ENCODE measurements at regions not wholly inside any gene's neighbourhood (a gene's known extent, or its start where the extent isn't known, plus 50 kb on each side); places are given as distances from the start of the nearest gene placed in this dataset.

DNA sequence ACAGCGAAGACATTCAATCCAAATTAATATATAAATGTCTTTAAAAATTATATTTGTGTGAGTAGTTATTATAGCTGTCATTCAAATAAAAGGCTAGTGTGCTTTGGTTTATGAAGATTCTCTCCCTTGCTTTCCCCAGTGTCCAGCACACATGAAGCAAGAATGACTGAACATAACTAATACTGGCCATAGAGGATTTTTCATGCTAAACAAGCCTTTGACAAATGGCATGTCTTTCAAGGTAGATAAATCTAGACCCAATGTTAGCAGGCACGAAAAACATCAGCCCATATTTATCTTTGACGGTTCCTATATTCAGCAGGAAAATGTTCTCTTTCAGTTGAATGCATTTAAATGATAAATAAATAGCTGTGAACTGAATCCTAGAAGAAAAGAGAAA is 1234.4 kb downstream of the EPHA7 start:
- no peak for TF ChIP-seq EP300 (IDR thresholded peaks at IDR 0.05)
- TF ChIP-seq, protein P1, sequence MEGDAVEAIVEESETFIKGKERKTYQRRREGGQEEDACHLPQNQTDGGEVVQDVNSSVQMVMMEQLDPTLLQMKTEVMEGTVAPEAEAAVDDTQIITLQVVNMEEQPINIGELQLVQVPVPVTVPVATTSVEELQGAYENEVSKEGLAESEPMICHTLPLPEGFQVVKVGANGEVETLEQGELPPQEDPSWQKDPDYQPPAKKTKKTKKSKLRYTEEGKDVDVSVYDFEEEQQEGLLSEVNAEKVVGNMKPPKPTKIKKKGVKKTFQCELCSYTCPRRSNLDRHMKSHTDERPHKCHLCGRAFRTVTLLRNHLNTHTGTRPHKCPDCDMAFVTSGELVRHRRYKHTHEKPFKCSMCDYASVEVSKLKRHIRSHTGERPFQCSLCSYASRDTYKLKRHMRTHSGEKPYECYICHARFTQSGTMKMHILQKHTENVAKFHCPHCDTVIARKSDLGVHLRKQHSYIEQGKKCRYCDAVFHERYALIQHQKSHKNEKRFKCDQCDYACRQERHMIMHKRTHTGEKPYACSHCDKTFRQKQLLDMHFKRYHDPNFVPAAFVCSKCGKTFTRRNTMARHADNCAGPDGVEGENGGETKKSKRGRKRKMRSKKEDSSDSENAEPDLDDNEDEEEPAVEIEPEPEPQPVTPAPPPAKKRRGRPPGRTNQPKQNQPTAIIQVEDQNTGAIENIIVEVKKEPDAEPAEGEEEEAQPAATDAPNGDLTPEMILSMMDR (IDR thresholded peaks at IDR 0.05), result no peak
- TF ChIP-seq POLR2A (IDR thresholded peaks at IDR 0.05), result no peak
- Histone ChIP-seq H3K4me3 (no peak overlapping the region), H3K27me3 (no peaks in the 10 kb centered on the region), H3K27ac (no peak overlapping the region), H3K36me3 (no peaks in the 10 kb centered on the region), H3K4me1 (no peaks in the 10 kb centered on the region), H3K9me3 (no peaks in the 10 kb centered on the region)
- DNase-seq (no peak), ATAC-seq (ENCODE audit: low FRiP score in 2 of 2) (no peak)
- 55 to 62% methylated on average over 3 of the region's 3 CpGs for WGBS, 2 donors

- DNase-seq (no peak), ATAC-seq (ENCODE audit: low FRiP score in 2 of 2) (no peak)
- no peak overlapping the region for H3K4me3 ChIP-seq
- H3K27ac ChIP-seq, result no peak overlapping the region
- H3K9me3 ChIP-seq, result no peaks in the 10 kb centered on the region
- TF ChIP-seq POLR2A (IDR thresholded peaks at IDR 0.05) (no peak), EP300 (IDR thresholded peaks at IDR 0.05) (no peak), POLR2AphosphoS5 (IDR thresholded peaks at IDR 0.05) (no peak)
- TF ChIP-seq, protein P1 (IDR thresholded peaks at IDR 0.05), result no peak
- no peaks in the 10 kb centered on the region for H3K4me1 ChIP-seq
- WGBS, 2 donors, result 76 to 79% methylated on average over 4 of the region's 4 CpGs
- H3K36me3 ChIP-seq, result no peaks in the 10 kb centered on the region
- no peaks in the 10 kb centered on the region for H3K27me3 ChIP-seq
Measured at GRCh38 chr6:92181347-92181746, 1238.0 kb downstream of the EPHA7 start.

- WGBS, 2 donors, result 79 to 87% methylated on average over 2 of the region's 2 CpGs
- no peaks in the 10 kb centered on the region for H3K9me3 ChIP-seq
- no peak overlapping the region for H3K27ac ChIP-seq
- H3K4me3 ChIP-seq, result no peak overlapping the region
- ATAC-seq (ENCODE audit: low FRiP score in 2 of 2) (no peak), DNase-seq (no peak)
- no peaks in the 10 kb centered on the region for H3K4me1 ChIP-seq
- no peak for TF ChIP-seq POLR2A (IDR thresholded peaks at IDR 0.05)
- TF ChIP-seq EP300 (IDR thresholded peaks at IDR 0.05), result no peak
- no peak for TF ChIP-seq POLR2AphosphoS5 (IDR thresholded peaks at IDR 0.05)
- TF ChIP-seq, protein P1 (IDR thresholded peaks at IDR 0.05), result no peak
- H3K36me3 ChIP-seq, result no peaks in the 10 kb centered on the region
- H3K27me3 ChIP-seq, result no peaks in the 10 kb centered on the region
Measured at GRCh38 chr6:92180090-92180489, 1239.3 kb downstream of the EPHA7 start.

GRCh38 chr6:92176666-92177065 is 1242.7 kb downstream of the EPHA7 start:
- DNase-seq, result no peak
- Histone ChIP-seq H3K4me1 (no peaks in the 10 kb centered on the region), H3K4me3 (no peak overlapping the region), H3K36me3 (no peaks in the 10 kb centered on the region), H3K9me3 (no peaks in the 10 kb centered on the region), H3K27me3 (no peaks in the 10 kb centered on the region), H3K27ac (no peak overlapping the region)
- no peak for ATAC-seq (ENCODE audit: low FRiP score in 2 of 2)
- TF ChIP-seq POLR2AphosphoS5 (IDR thresholded peaks at IDR 0.05), result no peak
- TF ChIP-seq POLR2A (IDR thresholded peaks at IDR 0.05), result no peak
- TF ChIP-seq, protein P1 (IDR thresholded peaks at IDR 0.05), result no peak
- 38 to 39% methylated on average over 1 of the region's 1 CpG for WGBS, 2 donors

DNA sequence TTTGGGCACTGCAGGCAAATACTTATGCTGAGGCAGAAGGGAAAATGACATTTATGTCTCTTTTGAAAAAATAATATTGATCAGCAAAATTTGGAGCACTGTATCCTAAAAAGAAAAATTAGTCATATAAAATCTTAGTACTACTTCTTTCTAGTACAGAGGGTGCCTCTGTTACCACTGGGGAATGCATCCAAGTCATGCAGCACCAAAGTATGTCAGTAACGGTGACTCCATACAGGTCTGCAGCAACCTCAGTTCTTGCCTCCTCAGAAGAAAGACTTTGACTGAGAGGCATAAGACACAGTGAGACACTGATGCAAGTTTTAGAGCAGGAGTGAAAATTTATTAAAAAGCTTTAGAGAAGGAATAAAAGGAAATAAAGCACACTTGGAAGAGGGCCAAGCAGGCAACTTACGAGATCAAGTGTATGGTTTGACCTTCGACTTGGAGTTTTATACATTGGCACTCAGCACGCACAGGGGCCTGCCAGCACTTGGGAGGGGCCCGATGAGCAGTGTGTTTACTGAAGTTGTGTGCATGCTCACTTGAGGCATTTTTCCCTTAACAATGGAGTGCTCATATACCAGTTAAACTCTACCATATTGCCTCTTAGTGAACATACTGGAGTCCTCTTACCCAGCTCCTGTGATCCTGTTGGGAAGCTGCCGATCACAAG is 1244.8 kb downstream of the EPHA7 start:
- Histone ChIP-seq H3K36me3 (no peaks in the 10 kb centered on the region), H3K9me3 (no peaks in the 10 kb centered on the region), H3K4me1 (no peaks in the 10 kb centered on the region), H3K27ac (no peak overlapping the region), H3K27me3 (no peaks in the 10 kb centered on the region), H3K4me3 (no peak overlapping the region)
- no peak for TF ChIP-seq EP300 (IDR thresholded peaks at IDR 0.05)
- TF ChIP-seq POLR2AphosphoS5 (IDR thresholded peaks at IDR 0.05), result no peak
- TF ChIP-seq POLR2A (IDR thresholded peaks at IDR 0.05), result no peak
- DNase-seq, result peak in 1 of 2 donors; percentile 2
- WGBS, 2 donors, result 57 to 81% methylated on average over 6 of the region's 6 CpGs
- no peak for ATAC-seq (ENCODE audit: low FRiP score in 2 of 2)

All from upper lobe of left lung (tissue), 6 donors.